ENCODE measurements at regions not wholly inside any gene's neighbourhood (a gene's known extent, or its start where the extent isn't known, plus 50 kb on each side); places are given as distances from the start of the nearest gene placed in this dataset.

DNA sequence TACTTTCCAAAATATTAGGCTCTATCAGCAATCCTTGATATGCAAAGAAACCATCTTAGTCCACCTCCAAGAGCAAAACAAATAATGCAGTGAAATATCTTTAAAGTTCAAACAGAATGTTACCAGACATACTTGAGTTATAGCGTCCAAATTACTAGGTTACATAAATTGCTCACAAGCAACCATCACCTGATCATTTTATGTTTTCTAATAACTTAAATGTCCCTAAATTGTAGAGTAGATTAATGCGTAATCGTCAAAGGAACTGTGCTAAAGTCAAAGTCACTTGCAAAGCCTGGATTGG, 350.6 kb upstream of the ARGLU1 start:
- DNase-seq (ENCODE audit: low read depth) = no peak
- TF ChIP-seq, protein P1, sequence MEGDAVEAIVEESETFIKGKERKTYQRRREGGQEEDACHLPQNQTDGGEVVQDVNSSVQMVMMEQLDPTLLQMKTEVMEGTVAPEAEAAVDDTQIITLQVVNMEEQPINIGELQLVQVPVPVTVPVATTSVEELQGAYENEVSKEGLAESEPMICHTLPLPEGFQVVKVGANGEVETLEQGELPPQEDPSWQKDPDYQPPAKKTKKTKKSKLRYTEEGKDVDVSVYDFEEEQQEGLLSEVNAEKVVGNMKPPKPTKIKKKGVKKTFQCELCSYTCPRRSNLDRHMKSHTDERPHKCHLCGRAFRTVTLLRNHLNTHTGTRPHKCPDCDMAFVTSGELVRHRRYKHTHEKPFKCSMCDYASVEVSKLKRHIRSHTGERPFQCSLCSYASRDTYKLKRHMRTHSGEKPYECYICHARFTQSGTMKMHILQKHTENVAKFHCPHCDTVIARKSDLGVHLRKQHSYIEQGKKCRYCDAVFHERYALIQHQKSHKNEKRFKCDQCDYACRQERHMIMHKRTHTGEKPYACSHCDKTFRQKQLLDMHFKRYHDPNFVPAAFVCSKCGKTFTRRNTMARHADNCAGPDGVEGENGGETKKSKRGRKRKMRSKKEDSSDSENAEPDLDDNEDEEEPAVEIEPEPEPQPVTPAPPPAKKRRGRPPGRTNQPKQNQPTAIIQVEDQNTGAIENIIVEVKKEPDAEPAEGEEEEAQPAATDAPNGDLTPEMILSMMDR (IDR thresholded peaks at IDR 0.05; ENCODE audit: control insufficient read depth, insufficient read depth, low read depth, low read length, missing control alignments) = no peak
- no peak overlapping the region for H3K4me3 ChIP-seq (ENCODE audit: control insufficient read depth, low read depth, low read length)

DNA sequence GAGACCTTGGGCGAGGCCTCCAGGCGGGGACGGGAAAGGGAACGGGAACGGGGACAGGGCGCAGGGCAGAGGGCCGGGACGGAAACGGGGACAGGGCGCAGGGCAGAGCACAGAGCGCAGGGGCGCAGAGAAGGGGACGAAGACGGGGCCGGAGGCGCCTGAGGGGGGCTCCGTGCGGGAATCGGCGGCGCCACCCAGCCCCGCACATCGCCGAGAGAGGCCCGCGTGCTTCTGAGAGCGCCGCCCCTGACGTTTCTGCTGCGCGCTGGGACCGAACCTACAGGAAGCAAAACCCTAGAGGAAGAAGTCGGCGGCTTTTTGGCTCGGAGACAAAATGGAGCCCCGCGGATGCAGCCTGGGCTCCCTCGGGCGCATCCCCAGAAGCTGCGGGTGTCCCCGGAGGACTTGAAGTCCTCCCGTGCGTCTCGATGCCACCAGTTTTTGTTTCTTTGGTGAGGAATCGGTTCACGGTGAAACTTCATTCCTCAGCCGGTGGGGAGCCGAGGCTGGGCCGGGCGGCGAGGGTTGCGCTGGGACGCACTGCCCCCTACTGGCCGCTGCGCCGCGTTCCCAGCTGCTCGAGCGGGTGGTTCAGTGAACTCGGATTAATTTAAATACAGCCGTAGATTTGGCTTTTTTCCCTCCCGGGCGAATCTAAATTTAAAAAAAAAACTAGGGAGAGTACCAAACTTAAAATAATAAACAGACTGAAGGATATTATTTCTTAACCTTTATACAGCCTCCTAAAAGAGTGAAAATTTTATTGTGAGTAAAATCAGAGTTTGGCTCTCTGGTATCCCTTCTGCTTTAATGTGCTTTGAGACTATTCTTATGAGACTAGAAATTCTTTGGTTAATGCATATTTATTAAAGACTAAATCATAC, 350.0 kb upstream of the ARGLU1 start:
- TF ChIP-seq, protein P1 (IDR thresholded peaks at IDR 0.05; ENCODE audit: control insufficient read depth, insufficient read depth, low read depth, low read length, missing control alignments) = peak; percentile 95
- H3K4me3 ChIP-seq (ENCODE audit: control insufficient read depth, low read depth, low read length) = peak overlapping the region; percentile 57
- DNase-seq (ENCODE audit: low read depth) = peak; percentile 4

DNA sequence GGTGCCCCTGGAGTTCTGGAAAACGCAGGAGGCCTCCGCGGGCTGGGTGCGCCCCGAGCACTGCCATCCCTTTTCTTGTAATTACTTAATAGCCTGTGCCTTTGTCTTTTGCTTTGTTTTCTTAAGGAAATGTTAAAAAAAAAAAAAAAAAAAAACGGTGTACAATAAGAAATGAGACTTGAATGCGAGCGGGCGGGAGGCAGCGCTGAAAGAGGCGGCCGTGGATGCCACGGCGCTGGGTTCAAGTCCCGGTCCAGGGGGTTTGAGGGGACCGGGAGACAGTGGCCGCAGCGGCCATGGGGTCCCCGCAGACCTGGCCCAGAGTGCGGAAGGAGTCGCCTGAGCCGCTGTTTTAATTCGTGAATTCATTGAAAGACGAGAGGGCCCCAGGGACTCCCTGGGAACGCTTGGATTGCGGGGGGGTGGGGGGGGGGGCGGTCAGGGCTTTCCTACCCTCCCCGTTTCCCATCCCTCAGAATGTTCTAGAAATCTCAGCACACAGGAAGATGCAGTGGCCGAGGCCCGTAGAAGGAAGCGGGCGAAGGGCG, 349.2 kb upstream of the ARGLU1 start:
- TF ChIP-seq, protein P1 (IDR thresholded peaks at IDR 0.05; ENCODE audit: control insufficient read depth, insufficient read depth, low read depth, low read length, missing control alignments) = no peak
- DNase-seq (ENCODE audit: low read depth) = no peak
- peak overlapping the region; percentile 57 for H3K4me3 ChIP-seq (ENCODE audit: control insufficient read depth, low read depth, low read length)

DNA sequence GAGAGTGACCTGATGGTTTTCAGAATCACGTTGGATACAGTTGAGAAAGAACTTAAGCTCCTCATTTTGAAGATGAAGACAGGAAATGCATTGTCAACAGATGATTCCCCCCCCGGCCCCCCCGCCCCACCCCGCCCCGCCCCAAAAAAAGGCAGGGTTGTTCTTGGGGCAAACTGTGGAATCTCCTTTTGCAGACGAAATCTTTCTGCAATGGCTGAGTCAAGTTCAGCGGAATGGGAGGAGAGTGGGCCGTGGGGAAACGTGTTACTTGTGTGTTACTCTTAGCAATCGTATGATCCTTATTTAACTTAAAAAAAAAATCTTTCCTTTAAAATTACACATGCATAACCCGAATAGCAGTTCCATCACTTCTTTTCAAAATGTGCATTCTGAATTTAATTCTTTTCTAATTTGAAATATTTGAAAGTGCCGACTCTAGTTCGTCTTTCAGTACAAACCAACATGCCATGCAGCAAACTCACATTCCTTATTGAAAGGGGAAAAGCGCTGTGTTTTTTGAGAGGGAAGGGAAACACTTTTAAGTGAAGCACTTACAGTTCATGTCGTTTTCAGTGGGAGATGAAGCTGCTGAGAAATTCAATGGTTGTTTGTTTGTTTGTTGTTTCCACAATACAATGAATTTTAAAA, 348.5 kb upstream of the ARGLU1 start:
- no peak for DNase-seq (ENCODE audit: low read depth)
- TF ChIP-seq, protein P1 (IDR thresholded peaks at IDR 0.05; ENCODE audit: control insufficient read depth, insufficient read depth, low read depth, low read length, missing control alignments) = no peak
- no peak overlapping the region for H3K4me3 ChIP-seq (ENCODE audit: control insufficient read depth, low read depth, low read length)

DNA sequence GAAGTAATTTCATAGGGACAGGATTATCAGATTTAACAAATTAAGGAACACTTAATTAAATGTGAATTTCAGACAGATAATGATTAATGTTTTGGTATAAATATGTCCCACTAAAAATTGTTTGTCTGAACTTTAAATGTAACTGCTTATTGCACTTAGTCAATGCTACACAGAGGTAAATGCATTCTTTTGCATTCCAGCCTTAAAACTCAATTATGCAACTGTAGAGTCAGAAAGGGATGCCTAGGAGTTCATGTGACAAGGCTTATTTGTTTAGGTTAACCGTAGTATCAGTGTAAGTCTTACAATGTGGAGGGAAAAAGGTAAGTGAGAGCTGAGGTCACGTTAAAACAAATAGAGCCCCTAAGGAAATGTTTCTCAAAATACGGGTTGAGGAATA, 347.2 kb upstream of the ARGLU1 start:
- no peak for DNase-seq (ENCODE audit: low read depth)
- H3K4me3 ChIP-seq (ENCODE audit: control insufficient read depth, low read depth, low read length) = no peak overlapping the region
- TF ChIP-seq, protein P1 (IDR thresholded peaks at IDR 0.05; ENCODE audit: control insufficient read depth, insufficient read depth, low read depth, low read length, missing control alignments) = no peak

DNA sequence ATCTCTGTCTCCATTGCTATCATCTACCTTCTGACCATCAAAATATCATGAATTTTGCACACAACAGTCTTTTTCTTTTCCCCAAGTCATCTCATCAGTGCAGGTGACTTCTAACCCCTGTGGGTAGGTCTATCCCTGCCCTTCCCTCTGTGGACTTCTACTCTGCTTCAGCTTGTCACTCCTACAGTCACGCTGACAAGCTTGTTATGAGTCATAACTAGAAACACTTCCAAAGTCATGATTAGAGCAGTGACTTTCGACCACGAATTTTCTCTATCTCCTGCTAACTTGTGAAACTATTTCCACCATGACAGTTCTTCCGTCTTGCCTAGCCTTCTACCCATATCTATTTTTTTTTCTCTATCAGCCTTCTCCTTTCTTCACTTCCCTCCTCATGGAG, 343.7 kb upstream of the ARGLU1 start:
- H3K4me3 ChIP-seq (ENCODE audit: control insufficient read depth, low read depth, low read length) = no peak overlapping the region
- TF ChIP-seq, protein P1 (IDR thresholded peaks at IDR 0.05; ENCODE audit: control insufficient read depth, insufficient read depth, low read depth, low read length, missing control alignments) = no peak
- DNase-seq (ENCODE audit: low read depth) = no peak
